NCI-H1105 treated with DMSO at 0.1 percent for 48 hours (cell line): ENCODE measurements at regions not wholly inside any gene's neighbourhood (a gene's known extent, or its start where the extent isn't known, plus 50 kb on each side); places are given as distances from the start of the nearest gene placed in this dataset.
"Not testable (repeated sequence)": the region's sequence is repeated elsewhere in the genome, so short reads cannot be mapped to it uniquely, and the experiment has no call there.

ENCODE experiments used
- DNase-seq: peaks from one replicate; lab custom pipeline; 2025; lab: John Stamatoyannopoulos, UW

DNA sequence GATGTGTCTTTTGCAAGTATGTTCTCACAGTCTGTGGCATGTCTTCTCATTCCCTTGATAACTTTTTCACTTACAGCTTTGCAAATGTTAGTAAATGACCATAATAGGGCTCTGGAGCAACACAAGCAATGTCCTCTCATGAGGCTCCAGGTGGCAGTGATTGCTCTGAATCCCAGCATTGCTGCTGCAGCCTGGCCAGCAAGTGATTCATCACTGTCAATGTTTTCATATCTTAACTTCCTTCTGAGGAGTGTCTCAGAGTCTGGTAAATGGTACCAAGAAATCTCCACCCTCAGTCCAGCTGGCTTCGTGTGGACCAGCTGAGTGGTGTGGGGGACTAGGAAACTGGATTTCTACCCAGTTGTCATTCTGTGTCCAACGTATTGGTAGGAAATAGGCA, 139.6 kb downstream of the MYLK4 start:
- no peak for DNase-seq

DNA sequence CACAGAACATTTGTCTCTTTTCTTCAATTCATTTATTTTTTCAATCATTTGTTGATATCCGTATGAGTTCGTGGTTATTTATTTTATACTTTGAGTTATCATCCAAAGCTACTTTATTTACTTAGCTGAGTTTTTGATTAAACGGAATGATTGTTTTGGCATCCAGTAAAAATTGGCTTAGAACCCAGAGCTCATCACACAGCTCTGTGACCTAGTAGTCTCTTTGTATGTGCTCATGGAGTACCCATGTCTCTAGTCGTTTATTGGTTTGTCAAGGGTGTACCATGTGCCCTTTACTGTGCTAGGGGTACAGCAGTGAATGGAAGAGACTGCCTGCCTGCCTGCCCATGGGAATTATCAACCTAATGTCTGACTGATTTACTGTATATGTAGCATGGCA, 142.2 kb downstream of the MYLK4 start:
- no peak for DNase-seq

DNA sequence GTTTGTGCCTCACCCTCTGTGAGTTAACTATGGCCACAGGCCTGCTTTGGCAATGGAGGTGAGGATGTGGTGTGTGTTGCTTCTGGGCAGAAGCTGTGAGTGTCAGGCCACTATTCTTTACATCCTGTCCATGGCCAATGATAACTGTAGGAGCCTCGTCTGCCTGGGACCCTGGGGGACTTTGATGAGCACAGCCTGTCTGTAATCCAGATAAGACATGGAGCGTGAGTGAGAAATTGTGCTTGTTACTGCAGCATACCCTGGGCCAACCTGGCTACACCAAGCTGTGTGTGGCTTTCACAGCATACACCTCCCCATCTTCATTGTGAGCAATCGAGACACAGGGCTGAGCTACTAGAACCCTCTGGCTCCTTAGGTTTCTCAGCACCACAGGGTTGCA, 150.4 kb downstream of the MYLK4 start:
- no peak for DNase-seq

DNA sequence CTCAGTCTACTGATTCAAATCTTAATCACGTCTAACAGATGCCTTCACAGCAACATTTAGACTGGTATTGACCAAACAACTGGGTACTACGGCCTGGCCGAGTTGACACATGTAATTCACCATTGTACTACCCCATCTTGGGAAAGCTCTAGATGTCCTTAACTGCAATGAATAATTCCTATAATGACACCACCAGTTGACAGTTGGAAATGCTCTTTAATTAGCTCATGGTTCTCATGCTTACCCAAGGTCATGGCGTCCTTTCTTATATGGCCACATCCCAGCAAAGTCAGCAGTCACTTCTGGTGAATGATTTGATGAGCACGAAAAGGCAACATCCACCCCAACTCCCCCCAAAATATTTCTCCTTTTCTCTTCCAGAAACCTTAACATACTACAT, 150.9 kb downstream of the MYLK4 start:
- DNase-seq: no peak

DNA sequence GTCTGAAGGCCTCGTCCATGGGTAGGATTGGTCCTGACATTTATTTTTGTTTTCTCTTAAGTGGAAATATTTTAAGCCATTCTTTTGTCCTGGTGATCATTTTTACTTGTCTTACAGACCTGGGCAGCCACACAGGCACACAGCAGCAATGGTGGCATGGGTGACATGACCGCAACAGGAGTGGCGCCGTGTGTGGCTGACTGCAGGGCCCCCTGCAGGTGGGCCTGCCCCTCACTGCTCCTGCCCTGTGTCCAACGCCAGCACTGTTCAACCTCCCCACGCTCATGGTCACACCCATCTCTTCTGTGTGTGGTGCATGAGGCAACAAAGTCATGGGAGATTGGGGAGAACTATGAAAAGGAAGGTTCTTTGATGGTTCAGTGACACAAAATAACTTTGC, 151.9 kb downstream of the MYLK4 start:
- DNase-seq: no peak

DNA sequence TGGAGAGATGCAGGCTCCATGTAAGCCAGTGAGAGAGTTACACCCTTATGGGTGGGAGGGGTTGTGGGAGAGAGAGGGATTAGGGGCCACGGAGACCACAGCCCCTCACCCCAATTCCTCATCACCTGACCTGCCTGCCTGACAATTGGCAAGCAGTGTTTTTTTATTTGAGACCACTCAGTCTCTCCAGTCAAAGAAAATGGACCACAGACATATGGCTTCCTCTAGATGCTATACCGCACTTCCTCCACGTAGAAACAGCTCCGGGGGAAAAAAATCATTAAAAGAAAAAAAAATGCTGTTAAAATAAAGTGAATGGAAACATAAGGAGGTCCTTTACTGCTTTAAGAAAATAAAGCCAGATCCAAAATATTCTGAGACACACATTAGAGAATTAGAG, 152.7 kb downstream of the MYLK4 start:
- no peak for DNase-seq

DNA sequence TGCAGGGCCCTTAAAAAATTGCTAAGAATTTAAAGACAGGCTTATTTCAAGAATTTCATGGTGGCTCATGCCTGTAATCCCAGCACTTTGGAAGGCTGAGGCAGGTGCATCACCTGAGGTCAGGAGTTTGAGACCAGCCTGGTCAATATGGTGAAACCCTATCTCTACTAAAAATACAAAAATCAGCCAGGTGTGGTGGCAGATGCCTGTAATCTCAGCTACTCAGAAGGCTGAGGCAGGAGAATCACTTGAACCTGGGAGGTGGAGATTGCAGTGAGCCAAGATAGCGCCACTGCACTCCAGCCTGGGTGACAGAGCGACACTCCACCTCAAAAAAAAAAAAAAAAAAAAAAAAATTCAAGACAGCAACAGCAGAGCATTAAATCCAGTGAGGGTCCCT, 153.3 kb downstream of the MYLK4 start:
- not testable (repeated sequence) for DNase-seq

DNA sequence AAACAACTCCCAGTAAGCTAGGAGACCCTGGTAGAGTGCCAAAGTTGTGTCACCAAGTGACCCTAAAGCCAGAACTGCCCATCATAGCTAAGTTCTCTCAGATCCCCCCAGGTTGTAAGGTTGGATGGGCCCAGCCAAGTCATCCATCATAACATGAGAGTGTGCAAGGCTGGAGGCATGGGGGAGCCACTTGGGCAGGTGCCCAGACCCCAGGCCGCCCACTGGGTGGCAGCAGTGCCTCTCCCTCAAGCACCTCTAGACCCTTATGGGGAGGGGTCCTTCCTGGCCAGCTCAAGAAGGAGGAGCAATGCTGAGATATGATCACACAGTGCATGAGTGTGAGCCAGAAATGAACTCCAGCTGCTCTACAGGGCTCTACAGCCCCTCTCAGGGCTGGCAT, 154.5 kb downstream of the MYLK4 start:
- no peak for DNase-seq

DNA sequence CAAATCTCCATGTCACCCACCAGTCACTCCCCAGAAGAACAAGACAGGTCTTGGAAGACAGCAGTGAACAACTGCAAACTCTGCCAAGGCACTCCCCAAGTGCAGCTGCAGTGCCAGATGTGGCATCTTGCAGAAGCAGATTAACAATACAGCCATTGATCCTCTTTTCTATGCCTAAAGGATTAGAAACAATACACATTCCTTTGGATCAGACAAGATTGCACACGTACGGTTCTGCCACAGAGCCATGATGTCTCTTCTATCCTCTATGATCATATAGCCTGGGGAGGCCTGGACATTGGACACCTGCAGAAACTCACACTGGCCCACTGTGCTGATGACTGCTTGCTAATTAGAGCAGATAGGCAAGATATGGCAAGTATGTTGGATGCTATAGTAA, 155.9 kb downstream of the MYLK4 start:
- no peak for DNase-seq

DNA sequence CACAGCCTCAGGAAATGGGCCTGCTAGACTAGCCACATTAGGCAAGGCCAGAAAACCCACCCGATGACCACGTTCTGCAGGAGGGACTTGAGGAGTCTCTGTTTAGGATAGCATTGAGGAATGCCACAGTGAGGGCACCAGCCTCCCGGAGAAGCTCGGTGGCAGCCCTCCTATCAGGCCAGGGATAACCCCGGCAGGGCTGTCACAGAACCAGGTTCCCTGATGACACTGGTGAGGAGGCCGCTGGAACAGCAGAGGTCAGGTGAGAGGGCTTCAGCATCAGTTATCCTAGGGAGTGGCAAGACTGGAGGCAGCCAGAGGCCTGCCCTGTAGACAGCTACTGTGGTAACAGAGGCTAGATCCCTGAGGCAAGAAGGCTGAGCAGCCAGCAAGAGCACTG, 157.6 kb downstream of the MYLK4 start:
- no peak for DNase-seq

DNA sequence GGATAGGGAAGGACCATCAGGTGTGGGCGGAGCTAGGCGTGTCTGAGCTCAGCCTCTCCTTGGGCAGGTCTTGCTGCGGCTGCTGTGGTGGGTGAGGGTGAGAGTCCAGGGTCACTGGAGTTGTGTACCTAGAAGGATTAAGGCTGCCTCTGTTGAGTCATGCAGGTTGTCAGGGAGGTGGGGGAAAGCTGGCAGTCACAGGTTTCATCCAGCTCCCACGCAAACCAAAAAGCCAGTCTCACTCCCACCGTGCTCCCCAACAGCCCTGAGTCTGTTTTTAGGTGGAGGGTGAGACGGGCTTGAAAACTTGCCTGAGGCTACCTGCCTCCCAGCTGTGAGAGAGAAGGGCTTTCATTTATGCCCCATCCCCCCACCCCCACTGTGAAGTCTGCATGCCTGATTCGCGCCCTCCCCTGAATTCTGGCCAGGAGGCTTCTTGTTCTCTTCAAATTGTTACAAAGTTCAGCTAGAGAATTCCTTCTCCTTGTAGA, 161.5 kb downstream of the MYLK4 start:
- DNase-seq: no peak

DNA sequence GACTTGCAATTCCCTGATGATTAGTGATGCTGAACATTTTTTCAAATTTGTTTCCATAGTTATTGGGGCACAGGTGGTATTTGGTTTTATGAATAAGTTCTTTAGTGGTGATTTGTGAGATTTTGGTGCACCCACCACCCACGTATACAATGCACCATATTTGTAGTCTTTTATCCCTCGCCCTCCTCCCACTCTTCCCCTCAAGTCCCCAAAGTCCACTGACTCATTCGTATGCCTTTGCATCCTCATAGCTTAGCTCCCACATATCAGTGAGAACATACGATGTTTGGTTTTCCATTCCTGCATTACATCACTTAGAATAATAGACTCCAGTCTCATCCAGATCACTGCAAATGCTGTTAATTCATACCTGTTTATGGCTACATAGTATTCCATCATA, 167.3 kb downstream of the MYLK4 start:
- DNase-seq: no peak

DNA sequence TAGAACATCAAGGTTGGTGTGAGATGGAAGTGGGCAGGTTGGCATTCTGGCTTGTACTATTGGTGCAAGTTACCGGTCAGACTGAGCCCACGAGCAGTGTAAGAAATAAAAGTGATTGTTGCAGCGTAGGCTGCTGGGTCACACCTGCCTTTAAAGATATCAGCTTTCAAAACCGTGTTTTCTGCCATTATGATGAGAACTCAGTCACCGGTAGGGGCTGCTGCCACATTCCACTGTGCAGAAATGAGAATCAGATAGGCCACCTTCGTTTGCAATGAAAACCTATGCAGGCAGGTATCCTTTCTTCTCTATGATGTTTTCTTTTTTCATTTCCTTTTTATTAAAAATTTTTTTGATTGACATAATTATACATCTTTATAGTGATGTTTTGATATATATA, 168.5 kb downstream of the MYLK4 start:
- DNase-seq: no peak

DNA sequence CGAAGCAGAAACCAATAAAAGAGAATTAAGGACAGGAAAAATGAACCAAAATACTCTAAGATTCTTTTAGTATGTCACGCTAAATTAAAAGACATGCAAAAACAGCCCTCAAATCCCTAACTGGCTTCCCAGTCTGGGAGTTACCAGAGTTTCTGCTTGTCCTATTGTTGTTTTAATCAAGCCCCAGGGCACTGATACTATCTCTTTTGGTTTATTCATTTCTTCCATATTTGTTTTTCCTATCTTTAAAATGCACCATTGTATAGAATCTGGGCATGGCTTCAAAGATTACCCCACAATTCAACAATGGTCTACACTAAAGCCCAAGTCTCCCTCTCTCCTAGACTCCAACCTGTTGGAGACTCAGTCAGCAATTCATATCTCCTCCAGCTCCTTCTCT, 169.1 kb downstream of the MYLK4 start:
- DNase-seq: no peak

DNA sequence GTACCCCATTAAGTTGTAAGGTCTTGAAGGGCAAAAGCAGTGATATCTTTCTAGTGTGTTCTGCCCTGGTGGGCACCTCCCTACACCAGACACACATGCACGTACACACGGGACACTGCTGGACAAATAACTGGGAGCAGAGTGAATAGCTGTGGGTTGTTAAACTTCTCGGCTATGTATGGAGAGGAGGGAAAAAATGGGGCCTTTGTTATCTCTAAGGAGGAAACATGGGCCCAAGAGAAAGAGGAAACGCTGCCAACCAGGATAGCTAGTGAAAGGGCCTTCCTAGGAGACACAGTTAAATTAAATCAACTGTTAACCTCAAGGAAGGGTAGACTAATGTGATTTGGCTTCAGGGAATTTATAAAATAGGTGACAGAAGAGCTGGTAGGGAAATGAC, 169.7 kb downstream of the MYLK4 start:
- DNase-seq: no peak

DNA sequence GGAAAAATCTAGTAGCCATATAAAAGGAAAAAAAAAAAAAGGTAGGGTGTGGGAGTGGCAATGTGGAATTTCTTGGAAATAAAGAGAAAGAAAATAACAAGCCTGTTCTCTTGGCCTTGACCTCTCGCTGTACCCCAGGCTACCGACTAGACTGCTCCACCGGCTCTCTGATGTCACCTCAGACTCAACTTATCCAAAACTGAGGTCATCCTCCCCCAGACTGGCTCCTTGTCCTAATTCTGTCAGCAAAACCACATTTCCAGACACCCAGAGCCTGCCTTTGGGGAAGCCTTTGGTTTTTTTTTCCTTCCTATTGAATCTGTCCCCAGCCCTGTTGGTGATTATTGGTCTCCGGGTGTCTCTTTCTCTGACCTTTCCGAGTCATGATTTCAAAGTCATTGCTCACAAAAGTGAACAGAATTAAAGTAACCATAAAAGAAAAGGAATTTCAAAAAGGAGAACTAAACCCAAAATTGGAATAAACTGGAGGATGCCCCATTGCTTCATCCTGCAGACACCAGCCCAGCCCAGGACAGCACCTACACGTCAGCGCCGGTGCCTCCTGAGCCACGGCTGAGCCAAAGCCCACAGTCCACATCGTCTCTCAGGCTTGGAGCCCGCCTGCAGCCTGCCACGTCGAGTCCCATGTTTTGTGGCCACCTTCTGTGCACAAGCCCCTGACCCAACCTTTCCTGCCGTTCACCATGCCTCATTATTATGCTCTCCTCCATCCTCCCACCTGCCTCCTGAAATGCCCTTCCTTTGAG, 170.7 kb downstream of the MYLK4 start:
- DNase-seq: no peak

DNA sequence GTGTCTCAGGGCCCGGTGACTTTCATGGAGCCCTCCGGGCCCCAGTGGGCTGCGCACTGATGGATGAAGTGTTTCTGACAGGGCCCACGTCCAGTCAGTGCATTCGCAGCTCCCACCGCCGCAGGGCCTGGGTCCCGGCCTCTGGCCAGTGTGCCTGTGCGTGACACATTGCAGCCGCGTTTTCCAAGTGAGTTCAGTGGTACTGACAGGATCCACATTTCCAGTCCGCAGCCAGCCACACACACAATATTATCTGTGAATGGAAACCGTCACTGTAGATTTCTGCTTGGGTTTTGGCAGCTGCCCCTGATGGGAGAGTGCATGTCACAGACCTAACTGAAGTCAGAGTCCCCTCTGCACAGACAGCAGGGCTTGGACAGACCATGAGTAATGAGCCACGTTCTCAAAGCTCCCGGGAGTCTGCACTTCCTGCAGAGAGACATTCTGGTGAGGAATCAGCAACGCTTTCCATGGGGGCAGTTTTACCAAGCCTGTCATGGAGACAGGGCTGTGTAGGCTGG, 171.4 kb downstream of the MYLK4 start:
- no peak for DNase-seq

DNA sequence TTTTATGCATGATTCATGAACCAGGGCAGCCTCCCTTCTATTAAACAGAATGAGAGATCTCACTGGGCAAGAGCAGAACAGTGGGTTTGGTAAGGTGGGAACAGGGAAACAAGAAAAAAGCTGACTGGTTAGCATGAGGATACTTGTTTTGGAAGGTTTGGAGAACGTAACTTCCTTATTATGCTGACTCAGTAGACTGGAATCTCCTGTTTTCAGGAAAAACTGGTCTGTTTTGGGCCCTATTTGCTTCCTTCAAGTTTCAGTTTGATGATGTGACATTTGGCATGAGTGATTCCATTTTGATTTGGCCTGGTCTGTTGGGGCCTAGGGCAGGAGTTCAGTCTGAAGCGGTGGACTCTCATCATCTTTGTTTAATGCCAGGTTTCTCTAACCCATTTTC, 172.0 kb downstream of the MYLK4 start:
- DNase-seq: no peak

DNA sequence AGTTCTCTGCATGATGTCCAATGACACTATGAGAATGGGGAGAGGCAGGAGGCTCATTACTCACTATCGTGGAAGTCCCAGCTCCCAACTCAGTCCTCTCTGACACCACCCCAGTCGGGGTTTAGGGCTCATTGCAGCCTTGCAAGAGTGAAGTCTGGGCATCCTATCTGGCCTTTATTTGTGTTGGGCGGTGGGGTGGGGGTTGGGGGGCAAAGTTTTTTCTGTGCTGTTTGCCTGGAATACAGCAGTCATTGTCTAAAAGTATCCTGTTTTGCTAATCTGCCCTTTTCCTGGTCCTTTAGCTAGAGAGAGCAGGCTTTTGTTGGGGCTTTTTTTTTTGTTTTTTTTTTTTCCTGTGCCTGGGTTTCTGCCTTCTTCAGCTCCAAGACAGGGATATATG, 174.2 kb downstream of the MYLK4 start:
- no peak for DNase-seq

DNA sequence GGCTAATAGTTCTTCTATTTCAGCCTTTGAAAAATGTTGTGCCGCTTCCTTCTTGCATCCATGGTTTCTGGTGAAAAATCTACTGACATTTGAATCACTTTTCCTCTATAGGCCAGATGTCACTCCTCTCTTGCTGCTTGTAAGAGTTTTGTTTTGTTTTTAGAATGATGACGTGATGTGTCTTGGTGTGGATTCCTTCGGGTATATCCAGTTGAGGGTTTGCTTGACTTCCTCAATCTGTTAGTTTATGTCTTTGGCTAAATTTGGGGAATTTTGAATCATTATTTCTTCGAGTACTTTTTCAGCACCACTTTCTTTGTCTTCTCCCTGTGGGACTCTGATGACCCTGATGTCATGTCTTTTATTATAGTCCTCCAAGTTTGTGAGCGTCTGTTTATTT, 175.5 kb downstream of the MYLK4 start:
- DNase-seq: no peak

DNA sequence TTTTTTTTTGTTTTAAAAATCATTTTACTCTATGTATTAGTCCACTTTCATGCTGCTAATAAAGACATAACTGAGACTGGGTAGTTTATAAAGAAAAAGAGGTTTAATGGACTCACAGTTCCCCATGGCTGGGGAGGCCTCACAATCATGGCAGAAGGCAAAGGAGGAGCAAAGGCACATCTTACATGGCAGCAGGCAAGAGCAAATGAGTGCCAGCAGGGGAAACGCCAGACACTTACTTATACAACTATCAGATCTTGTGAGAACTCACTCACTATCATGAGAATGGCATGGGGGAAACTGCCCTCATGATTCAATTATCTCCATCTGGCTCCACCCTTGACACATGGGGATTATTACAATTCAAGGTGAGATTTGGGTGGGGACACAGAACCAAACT, 181.3 kb downstream of the MYLK4 start:
- DNase-seq: not testable (repeated sequence)

DNA sequence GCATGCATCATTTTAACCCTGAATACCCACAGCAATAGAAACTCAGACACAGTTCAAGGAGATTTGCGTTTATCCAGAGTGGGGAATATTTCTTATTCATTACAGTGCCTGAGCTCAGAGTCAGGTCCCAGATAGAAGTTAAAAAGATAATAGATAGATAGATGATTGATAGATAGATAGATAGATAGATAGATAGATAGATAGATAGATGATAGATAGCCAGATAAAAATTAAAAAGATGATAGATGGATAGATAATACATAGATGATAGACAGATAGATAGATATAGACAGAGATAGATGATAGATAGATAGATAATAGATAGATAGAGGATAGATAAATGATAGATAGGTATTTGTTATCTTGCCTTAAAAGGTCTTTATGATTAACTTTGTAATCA, 184.7 kb downstream of the MYLK4 start:
- DNase-seq: no peak

DNA sequence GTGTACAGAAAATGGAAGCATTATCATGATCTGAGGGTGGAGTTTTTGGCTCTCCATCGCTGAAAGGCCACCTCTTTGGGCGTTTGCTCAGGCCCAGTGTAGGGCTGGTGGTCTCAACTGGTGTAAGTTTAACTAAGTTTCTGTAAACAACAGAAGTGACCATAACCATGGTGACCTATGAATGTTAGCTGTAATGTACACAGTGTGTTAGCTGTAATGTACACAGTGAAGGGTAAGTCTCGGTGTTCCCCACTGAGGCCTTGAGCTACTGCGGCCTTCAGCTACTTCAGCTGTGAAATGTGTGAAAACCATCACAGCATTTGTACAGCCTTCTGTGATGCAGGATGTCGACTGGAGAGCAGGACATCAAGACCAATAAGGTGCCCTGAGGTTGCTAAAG, 185.2 kb downstream of the MYLK4 start:
- no peak for DNase-seq

DNA sequence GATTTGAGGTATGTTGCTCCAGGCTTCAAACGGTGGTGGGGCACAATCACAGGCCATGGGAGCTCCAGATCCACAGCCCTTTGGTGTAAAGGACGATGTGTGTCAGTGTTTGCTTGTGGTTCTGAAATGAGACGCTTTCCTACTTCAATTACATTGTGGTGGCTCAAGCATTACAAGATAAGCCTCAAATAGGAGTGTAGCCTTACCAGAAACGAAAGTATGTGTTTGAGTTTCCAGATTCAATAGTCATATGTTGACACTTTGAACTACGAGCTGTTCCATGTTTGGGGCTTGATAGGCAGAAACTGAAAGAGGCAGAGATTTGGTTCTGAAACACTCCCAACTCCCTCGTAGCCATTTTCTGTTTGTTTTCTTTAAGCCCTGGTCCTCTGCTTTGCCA, 187.1 kb downstream of the MYLK4 start:
- DNase-seq: no peak
